ENCODE measurements at regions not wholly inside any gene's neighbourhood (a gene's known extent, or its start where the extent isn't known, plus 50 kb on each side); places are given as distances from the start of the nearest gene placed in this dataset.

- Histone ChIP-seq H3K79me2 (ENCODE audit: control insufficient read depth in 1 of 2, insufficient read depth in 2 of 2, low read length in 2 of 2) (no peaks in the 10 kb centered on the region), H3K9me3 (ENCODE audit: insufficient read depth in 2 of 2, low read depth in 1 of 2, low read length in 1 of 2) (no peaks in the 10 kb centered on the region), H3K23me2 (ENCODE audit: low read depth, low read length) (no peaks in the 10 kb centered on the region), H2AK5ac (ENCODE audit: low read depth, low read length) (no peak overlapping the region), H3K4me1 (replicated peaks in 1 of 4; ENCODE audit: control insufficient read depth in 3 of 4, insufficient read depth in 4 of 4, low read length in 3 of 4) (peaks cover 0 to 4% (median 2%) of the 10 kb centered on the region in 4 experiments; a peak in 2 of 7 replicates), H3K9ac (replicated peaks in 1 of 4; ENCODE audit: extremely low read depth in 1 of 4, low read depth in 3 of 4, low read length in 3 of 4) (peak overlapping the region in 1 of 4 experiments; percentile 46; a peak in 1 of 7 replicates), H3K4me3 (ENCODE audit: extremely low read depth in 1 of 4, insufficient read depth in 2 of 4, low read depth in 3 of 4, low read length in 4 of 4) (no peak overlapping the region), H4K91ac (replicated peaks; ENCODE audit: insufficient read length, low read length) (no peak overlapping the region), H3K56ac (replicated peaks; ENCODE audit: insufficient read length, low read depth, low read length) (no peak overlapping the region), H3K18ac (ENCODE audit: extremely low read depth, low read length) (no peak overlapping the region), H4K20me1 (replicated peaks in 1 of 2; ENCODE audit: control insufficient read depth in 1 of 2, insufficient read depth in 2 of 2, low read length in 2 of 2) (no peaks in the 10 kb centered on the region), H3K79me1 (ENCODE audit: low read depth, low read length) (no peaks in the 10 kb centered on the region), H2BK15ac (ENCODE audit: low read length) (no peak overlapping the region), H3K4me2 (ENCODE audit: insufficient read depth in 1 of 2, low read depth in 2 of 2, low read length in 2 of 2) (no peak overlapping the region), H2BK12ac (ENCODE audit: low read depth, low read length) (no peak overlapping the region), H3K14ac (ENCODE audit: insufficient read length) (no peak overlapping the region), H3K36me3 (ENCODE audit: control insufficient read depth in 2 of 4, insufficient read depth in 4 of 4, low read length in 3 of 4) (no peaks in the 10 kb centered on the region), H3K4ac (replicated peaks; ENCODE audit: insufficient read length, low read depth, low read length) (no peak overlapping the region), H4K8ac (ENCODE audit: extremely low read depth, insufficient read depth, low read length) (no peak overlapping the region), H3K23ac (ENCODE audit: insufficient read length) (no peak overlapping the region), H2BK5ac (ENCODE audit: low read depth, low read length) (no peak overlapping the region), H2BK20ac (ENCODE audit: low read length) (no peak overlapping the region), H4K5ac (ENCODE audit: insufficient read length, low read depth, low read length) (no peak overlapping the region), H3K27ac (ENCODE audit: low read depth, low read length) (no peak overlapping the region), H3K27me3 (replicated peaks in 1 of 4; ENCODE audit: control insufficient read depth in 3 of 4, extremely low read depth in 1 of 4, insufficient read depth in 3 of 4, low read length in 3 of 4) (no peaks in the 10 kb centered on the region), H2BK120ac (replicated peaks; ENCODE audit: low read depth, low read length) (no peak overlapping the region), H2AFZ (ENCODE audit: low read length) (no peak overlapping the region)
- POLR2A ChIA-PET (ENCODE audit: partially characterized antibody): no interaction called here
- CTCF ChIA-PET (ENCODE audit: partially characterized antibody): interaction anchor here (0.6 kb wide), 1 partner anchor 125 kb away, joined by 4 read pairs; no protein-coding TSS in a partner anchor
- DNase-seq (ENCODE audit: low read depth in 1 of 2, low spot score in 2 of 2): no peak
- FAIRE-seq: no peak
- 84% methylated on average over 2 of the region's 2 CpGs; no CpG with 5 or more reads in 1 of the 2 experiments for WGBS, 2 experiments (ENCODE audit: extremely low coverage in 1 of 2, insufficient coverage in 1 of 2, insufficient read length in 1 of 2, insufficient replicate concordance in 2 of 2, low coverage in 1 of 2, low lambda C conversion rate in 2 of 2, missing lambda C conversion rate in 1 of 2)
- TF ChIP-seq SP4 (IDR thresholded peaks at IDR 0.05; ENCODE audit: low read length) (no peak), SIX5 (IDR thresholded peaks at IDR 0.05; ENCODE audit: low read depth, low read length) (no peak), SIRT6 (IDR thresholded peaks at IDR 0.05; ENCODE audit: low read length) (no peak), SAP30 (IDR thresholded peaks at IDR 0.05; ENCODE audit: insufficient read depth, insufficient replicate concordance, low read length) (no peak), USF2 (IDR thresholded peaks at IDR 0.05; ENCODE audit: low read length) (no peak), SP2 (IDR thresholded peaks at IDR 0.05; ENCODE audit: low read length) (no peak), POLR2AphosphoS5 (IDR thresholded peaks at IDR 0.05; ENCODE audit: low read depth, low read length) (no peak), PHF8 (conservative IDR thresholded peaks at IDR 0.05; ENCODE audit: low read depth, low read length) (no peak), CTBP2 (IDR thresholded peaks at IDR 0.05; ENCODE audit: borderline replicate concordance, insufficient read depth, insufficient read length, low read length) (no peak), JUND (IDR thresholded peaks at IDR 0.05; ENCODE audit: low read length) (no peak), ATF3 (IDR thresholded peaks at IDR 0.05; ENCODE audit: insufficient read depth, low read depth, low read length) (no peak), SIN3A (conservative IDR thresholded peaks at IDR 0.05 in 1 of 2, IDR thresholded peaks at IDR 0.05 in 1 of 2; ENCODE audit: low read depth in 1 of 2, low read length in 2 of 2) (no peak), NRF1 (IDR thresholded peaks at IDR 0.05; ENCODE audit: low read depth, low read length) (no peak), CHD2 (IDR thresholded peaks at IDR 0.05; ENCODE audit: low read length) (no peak)
Measured at GRCh38 chr10:106308284-106308683, 856.2 kb downstream of the SORCS1 start.
